Hippocampal formation (tissue), 2 donors: ENCODE measurements at regions not wholly inside any gene's neighbourhood (a gene's known extent, or its start where the extent isn't known, plus 50 kb on each side); places are given as distances from the start of the nearest gene placed in this dataset.
"Not testable (repeated sequence)": the region's sequence is repeated elsewhere in the genome, so short reads cannot be mapped to it uniquely, and the experiment has no call there.

Source experiments
- DNase-seq, 2 donors: peaks; one replicate each; lab custom pipeline; 2025; lab: John Stamatoyannopoulos, UW

DNA sequence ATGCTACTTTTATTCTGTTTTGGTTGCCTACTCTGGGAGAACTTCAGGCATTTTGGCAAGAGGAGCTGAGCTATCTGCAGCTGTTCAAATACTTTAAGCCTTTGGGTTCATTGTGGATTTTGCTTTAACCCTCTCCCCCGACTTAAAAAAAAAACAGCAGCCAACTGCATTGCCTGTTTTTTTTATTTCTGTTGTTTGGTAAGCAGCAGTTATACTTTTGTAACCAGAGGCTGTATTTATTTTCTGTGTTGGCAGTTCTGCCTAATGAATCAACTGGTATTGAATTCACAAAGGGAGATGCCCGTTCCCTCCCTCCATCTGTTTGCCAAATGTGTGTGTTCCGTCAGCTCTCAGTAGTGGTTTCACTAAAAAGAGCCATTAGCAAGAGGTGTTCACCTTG is 484.0 kb downstream of the UTRN start:
- peak in 1 of 2 donors; percentile 20 for DNase-seq

GRCh38 chr6:144776031-144776819 is 491.1 kb downstream of the UTRN start:
- no peak for DNase-seq

- no peak for DNase-seq
These were observed 492.1 kb downstream of the UTRN start for GRCh38 chr6:144777249-144777648.

- no peak for DNase-seq
These were observed 492.9 kb downstream of the UTRN start for GRCh38 chr6:144778056-144778455.

DNA sequence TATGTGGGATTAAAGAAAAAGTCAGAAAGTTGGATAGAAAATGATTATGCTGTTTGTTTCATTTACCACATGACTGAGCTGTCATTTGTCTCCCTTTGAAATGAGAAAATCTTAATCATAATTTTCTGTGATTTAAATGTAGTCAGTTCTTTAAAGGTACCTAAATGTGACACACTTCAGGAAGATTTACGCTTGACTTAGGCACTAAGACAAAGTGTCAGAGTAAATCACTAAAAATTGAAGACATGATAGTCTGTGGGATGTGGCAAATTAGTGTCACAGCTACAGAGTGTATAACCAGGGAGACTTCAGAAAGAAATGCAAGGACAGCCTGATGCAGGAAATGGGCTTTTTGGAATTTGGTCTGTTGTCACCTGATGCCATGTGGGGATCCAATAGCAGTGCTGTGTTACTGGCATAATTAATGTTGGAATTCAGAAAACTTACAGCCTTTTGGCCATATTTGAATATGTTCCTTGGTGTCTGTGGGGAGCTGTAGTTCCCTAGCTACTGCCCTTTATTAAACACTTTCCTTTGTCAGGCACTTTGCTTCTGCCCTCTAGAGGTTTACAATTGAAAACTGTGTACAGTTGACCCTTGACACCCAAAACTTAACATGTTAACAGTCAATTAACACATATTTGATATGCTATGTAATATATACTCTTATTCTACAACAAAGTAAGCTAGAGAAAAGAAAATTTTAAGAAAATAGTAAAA is 493.8 kb downstream of the UTRN start:
- DNase-seq = no peak

- no peak for DNase-seq
These were observed 496.7 kb downstream of the UTRN start for GRCh38 chr6:144781836-144782235.

DNA sequence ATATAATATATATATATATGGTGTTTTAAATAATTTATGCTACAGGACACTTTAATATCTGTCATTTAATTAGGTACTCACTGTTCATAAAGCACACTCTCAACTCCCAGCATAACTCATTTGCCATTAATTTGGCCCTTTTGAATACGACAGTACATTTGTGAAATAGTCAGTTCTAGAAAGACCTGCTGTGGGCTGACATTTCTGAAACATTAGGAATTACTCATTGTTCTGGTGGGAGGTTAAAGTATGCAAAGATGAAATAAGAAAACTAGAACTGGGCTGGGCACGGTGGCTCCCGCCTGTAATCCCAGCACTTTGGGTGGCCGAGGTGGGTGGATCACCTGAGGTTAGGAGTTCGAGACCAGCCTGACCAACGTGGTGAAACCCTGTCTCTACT is 497.5 kb downstream of the UTRN start:
- no peak for DNase-seq

DNA sequence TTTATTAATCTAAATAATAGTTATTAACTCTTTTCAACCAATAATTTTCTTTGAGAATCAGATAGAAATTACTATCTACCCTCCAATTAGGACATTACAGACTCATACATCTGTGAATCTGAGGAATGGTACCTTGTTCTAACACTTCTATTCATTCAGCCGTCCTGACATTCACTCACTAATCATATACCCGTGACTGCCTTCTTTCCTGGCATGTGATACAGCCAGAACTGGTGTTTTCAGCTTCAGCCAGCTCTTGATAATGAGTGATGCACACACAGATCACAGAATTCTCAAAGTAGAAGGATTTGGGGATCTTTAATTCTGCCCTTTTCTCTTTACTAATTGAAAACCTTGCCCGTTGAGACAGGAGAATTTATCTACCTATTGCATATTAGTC is 499.9 kb downstream of the UTRN start:
- DNase-seq = no peak

DNA sequence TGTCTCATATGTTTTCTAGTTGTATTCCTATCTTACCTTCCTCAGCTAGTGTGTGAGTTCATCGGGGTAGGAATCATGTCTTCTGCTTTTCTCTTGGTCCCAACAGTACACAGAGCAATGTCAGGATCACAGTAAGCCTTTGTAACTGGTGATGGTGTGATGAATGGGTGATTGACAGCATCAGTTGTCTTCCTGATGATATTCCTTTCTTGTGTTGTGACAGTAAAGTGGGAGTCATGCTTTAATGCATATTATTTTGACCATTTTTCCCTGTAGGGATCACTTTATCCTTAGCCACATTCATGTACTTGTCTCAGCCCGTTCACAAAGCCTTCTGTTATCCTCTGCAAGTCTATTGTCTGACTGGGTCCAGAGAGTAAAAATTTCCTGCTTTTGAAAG is 501.7 kb downstream of the UTRN start:
- no peak for DNase-seq

- DNase-seq = peak in 1 of 2 donors; percentile 9
These were observed 508.6 kb downstream of the UTRN start for GRCh38 chr6:144793744-144794143.

- DNase-seq = not testable (repeated sequence)
These were observed 509.9 kb downstream of the UTRN start for GRCh38 chr6:144795022-144795421.

DNA sequence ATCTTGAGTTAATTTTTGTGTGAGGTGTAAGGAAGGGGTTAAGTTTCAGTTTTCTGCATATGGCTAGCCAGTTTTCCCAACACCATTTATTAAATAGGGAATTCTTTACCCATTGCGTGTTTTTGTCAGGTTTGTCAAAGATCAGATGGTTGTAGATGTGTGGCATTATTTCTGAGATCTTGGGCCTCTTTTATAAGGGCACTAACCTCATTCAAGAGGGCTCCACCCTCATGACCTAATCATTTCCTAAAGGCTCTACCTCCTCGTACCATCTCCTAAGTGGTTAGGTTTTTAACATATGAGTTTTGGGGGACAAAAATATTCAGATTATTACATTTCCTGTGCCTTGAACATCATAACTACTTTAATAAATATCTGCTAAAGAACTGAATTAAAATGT is 510.9 kb downstream of the UTRN start:
- DNase-seq = no peak

- DNase-seq = no peak
These were observed 512.9 kb downstream of the UTRN start for GRCh38 chr6:144797881-144798589.

DNA sequence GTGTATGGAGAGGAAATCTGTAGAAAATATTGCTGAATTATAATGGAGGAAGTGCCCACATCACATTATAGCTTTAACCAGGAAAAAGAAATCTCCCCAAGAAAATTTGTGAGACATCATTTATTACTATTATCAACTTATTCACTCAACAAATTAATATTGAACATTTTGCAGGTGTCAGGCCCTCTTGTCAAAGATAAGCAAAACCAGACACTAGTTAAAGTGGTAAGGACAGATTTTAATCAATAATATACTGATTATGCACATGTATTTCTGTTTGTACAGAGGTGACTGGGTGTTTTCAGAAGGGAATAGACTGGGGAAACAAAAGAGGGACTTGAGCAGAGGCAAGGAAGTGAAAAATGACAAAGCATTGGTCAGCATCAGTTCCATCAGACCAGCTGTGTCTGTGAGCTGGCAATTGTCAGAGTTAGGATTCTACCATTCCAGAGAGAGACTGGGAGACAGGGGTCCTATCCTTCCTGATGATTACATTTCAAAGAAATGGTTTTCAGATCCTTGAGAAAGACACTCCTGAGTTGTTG is 519.2 kb downstream of the UTRN start:
- no peak for DNase-seq

GRCh38 chr6:144805049-144805448 is 519.9 kb downstream of the UTRN start:
- no peak for DNase-seq

GRCh38 chr6:144806222-144806621 is 521.1 kb downstream of the UTRN start:
- DNase-seq = no peak

GRCh38 chr6:144809120-144809519 is 524.0 kb downstream of the UTRN start:
- DNase-seq = no peak

DNA sequence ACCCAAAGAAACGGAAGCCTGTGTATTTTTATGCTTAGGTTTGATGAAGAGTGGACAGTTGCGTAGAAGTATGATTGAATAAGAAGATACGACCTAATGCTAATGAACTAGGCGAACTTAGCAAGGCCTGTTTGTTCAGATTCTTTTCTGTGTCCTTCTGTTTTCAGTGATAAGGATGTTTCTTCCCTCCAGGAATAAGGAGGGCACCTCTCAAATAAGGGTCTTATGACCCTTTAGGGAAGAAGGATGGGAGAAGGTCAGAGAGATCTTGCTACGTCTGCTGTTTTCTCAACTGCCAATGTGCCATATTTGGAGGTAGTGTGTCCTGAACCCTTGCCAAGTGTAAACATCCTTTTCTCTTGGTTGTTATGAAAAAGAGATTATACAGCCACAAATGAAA is 524.8 kb downstream of the UTRN start:
- DNase-seq = no peak

DNA sequence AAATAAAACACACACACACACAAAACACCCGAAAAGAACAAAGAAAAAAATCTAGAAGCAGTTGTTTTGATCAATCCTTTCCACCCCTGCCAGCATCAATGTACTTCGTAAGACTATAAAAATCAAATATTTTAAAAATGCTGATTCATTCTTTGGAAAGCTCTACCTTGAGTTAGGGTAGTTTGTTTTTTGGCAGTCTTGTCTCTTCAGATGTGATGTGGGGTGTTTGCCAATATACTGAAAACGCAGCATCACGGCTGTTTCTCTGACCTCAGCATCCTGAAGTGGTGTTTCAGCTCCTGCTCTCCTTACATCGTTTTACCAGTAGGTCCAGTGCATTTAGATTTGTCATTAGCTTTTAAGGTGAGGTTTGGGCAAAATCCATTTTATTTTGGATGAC is 526.0 kb downstream of the UTRN start:
- DNase-seq = no peak

GRCh38 chr6:144816936-144817335 is 531.8 kb downstream of the UTRN start:
- no peak for DNase-seq

- no peak for DNase-seq
These were observed 535.1 kb downstream of the UTRN start for GRCh38 chr6:144820270-144820669.

- DNase-seq = no peak
These were observed 538.0 kb downstream of the UTRN start for GRCh38 chr6:144823131-144823530.

GRCh38 chr6:144824018-144824417 is 538.9 kb downstream of the UTRN start:
- DNase-seq = no peak
